Nucleus accumbens (tissue), 56 donors: ENCODE measurements at regions not wholly inside any gene's neighbourhood (a gene's known extent, or its start where the extent isn't known, plus 50 kb on each side); places are given as distances from the start of the nearest gene placed in this dataset.
"Not testable (repeated sequence)": the region's sequence is repeated elsewhere in the genome, so short reads cannot be mapped to it uniquely, and the experiment has no call there.

ENCODE experiments used
- DNase-seq, 56 donors: peaks; one replicate each; lab custom pipeline; 2025; lab: John Stamatoyannopoulos, UW

DNA sequence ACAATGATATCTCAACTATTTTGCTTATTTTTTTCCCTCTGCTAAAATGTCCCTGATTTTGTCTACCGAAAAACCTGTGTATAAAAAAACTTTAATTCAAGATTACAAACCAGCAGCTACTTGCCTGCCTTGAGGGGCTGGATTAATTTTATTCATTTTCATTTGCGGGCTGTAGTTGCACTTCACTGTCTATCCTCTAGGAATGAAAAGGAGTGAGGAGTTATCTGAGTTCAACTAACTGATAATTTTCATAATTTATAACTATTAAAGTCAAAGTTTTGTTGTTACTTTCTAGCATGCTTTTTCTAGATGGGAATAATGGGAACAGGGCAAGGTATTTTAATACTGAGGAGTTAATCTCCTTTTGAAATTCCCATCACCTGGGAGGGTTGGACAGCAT is 50.3 kb upstream of the AGTPBP1 start:
- DNase-seq, result not testable (repeated sequence)

DNA sequence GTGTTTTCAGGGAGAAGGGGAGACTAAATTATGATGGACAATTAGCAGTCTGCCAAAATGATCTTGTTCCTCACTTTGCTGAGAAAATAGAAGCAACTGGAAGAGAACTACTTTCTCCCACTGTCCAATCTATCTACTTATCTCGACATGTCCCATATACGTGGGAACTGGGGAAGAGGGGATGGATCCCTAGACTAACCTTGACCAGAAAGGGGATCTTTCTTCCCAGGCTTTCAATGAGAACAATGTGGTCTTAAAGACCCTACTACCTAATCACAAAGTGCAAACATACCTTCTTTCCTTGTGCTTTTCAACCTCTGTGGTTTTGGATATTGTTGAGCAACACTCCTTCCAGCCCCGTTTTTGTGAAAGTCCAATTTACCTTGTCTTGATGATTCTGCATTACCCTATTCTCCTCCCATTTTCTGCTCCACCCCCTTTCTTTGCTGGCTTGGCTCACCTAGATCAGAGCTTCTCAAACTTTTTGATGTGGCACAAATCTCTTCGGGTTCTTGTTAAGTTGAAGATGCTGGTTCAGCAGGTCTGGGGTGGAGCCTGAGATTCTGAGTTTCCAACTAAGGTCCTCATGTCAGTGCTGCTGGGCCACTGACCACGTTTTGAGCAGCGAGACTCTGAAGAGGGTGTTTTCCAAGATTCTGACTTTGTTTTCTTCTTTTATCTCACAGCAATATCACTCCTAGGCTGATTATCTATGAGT is 61.4 kb upstream of the AGTPBP1 start:
- not testable (repeated sequence) for DNase-seq

GRCh38 chr9:85804847-85805133 is 63.0 kb upstream of the AGTPBP1 start:
- DNase-seq, result not testable (repeated sequence)

DNA sequence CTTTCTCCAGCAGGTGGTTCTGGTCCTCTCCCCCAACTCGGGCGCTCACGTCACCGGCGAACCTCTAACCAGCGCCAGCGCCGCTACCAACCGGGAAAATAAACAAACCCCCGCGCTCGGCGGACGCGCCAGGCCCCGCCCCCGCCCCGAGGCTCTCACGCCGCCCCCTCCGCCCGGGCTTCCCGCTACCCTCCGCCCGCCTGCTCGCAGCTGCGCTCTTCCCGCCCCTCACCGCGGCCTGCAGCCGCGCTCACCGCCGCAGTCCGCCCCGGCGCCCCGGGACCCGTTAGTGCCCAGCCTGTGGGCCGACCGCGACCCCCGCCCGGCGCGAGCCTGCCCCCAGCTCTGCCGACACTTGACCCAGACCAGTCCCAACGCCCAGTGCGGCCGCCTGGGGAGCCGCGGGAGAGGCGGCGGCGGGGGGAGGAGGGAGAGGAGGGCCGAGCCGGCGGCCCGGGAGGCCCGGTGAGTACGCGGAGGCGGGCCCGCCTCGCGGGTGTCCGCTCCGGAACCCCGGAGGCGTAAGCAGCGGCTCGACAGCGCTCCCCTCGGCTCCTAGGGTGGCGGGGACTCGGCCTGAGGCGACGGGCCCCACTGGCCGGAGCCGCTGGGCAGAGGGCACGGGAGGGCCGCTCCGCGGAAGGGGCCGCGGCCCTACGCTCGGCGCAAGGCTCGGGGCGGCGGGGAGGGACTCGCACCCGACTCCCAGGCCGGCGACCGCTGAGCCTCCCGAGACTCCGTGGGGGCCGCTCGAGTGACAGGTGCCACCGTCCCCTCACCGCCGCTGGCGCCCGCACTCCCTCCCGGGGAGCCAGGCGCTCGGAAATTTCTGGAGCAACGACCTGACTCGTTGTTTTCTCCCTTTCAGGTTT is 63.6 kb upstream of the AGTPBP1 start:
- DNase-seq, result peak in 55 of 56 donors; percentile 16 to 89 (median 78)

GRCh38 chr9:85808329-85808728 is 66.6 kb upstream of the AGTPBP1 start:
- DNase-seq, result not testable (repeated sequence)

- not testable (repeated sequence) for DNase-seq
Observed at GRCh38 chr9:85813388-85813787, 71.6 kb upstream of the AGTPBP1 start.

DNA sequence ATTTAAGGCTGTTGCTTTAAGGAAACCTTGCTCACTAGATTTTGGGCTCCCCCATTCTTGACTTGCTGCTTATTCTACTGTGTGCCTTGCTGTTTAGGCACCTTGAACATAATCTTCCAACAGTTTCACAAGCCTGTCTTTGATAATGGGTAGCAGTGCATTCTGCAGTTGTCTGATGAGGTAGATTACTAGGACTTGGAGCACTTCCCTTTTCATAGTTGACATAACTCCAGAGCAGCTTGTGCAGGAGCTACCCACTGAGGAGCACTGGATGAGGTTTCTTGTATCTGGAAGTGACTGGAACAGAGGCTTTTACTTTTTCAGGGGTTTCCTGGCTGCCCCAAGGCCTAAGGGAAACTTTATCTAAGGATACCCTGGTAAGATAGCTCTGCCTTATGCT is 73.0 kb upstream of the AGTPBP1 start:
- not testable (repeated sequence) for DNase-seq

DNA sequence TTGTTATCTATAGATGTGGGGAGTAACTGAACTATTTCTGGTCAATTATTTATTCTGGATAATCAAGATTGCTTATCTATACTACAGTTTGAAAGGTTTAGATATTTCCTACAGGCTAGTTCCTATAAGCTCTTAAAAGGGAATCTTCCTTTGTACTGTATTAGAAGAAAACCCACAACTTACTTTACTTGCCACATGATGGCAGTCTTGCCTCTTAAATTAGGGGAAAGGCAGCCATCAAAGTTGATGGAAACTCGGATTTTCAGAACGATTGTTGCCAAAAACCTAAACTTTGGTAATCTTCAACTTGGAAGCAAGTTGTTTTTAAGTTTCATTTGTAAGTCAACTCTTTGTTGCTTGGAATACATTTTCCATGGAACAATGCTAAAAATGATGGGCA is 77.2 kb upstream of the AGTPBP1 start:
- peak in 2 of 56 donors; percentile 2 to 33 for DNase-seq

DNA sequence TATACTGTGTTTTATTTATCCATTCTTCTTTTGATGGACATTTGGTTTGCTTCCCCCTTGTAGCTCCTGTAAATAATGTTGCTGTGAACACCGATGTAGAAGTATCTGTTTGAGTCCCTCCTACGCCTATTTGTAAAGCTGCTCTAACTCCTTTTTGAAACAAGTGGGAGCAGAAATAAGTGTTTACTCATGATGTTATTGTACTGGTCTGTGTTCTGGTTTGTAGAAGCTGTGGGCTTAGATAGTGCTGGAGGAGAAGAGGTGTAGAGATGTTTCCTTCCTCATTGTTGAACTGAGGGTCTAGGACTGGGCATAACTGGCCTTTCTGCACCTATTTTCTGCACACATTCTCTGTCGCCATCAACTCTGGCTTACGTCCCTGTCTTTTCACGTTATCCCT is 78.8 kb upstream of the AGTPBP1 start:
- DNase-seq, result not testable (repeated sequence)

DNA sequence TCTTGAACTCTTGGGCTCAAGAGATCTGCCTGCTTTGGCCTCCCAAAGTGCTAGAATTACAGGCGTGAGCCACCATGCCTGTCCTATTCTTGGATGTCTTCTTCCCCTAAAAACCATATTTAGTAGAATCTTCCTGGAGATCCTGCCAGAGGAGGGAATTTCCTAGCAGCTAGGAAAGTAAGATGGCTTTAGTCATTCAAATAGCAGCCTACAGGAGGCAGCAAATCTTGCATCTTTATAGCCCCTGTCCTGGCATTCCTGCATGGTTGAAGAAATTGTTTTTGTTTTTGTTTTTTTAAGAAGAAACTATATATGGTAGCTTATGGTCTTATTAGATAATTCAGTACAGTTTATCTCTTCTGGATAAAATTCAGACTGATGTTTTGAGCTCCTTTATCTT is 83.2 kb upstream of the AGTPBP1 start:
- DNase-seq, result not testable (repeated sequence)

DNA sequence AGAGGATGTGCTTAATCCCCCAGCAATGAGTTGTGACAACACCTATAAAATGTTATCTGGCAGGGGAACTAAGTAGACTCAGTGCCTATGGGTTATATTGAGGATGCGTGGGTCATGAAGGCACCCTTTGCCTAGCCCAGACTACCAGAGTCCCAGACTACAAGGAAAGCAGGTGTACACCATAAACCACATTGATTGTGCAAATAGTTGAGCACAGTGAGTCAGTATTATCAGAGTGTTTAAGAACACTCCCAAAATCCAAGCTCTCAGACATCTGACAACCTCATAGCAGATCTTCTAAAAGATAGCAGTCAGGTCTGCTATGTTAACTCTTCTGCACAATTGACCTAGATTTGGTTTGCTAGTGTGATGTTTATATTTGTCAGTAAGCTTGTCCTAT is 92.8 kb upstream of the AGTPBP1 start:
- DNase-seq, result not testable (repeated sequence)

- DNase-seq, result not testable (repeated sequence)
Observed at GRCh38 chr9:85843949-85844348, 97.0 kb upstream of the NAA35 start.

DNA sequence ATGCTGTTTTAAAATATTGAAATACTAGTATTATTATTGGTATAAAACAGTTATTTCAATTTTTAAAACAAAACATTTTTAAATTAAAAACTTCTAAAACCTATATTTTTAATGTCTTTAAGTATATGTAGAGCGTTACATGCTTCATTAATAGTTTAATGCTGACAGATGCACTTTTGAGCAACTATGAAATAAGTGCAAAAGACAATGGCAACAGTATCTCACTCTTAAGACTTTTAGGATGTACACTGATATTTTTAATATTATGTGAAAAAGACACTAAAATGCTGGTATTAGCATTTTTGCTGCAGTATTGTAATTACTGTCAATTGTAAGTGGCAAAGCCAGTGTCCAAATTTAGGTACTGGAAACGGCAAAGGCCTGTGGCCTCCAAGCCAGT is 93.2 kb upstream of the NAA35 start:
- DNase-seq, result not testable (repeated sequence)

GRCh38 chr9:85858056-85858750 is 82.7 kb upstream of the NAA35 start:
- DNase-seq, result no peak

- no peak for DNase-seq
Observed at GRCh38 chr9:85859765-85860164, 81.2 kb upstream of the NAA35 start.

DNA sequence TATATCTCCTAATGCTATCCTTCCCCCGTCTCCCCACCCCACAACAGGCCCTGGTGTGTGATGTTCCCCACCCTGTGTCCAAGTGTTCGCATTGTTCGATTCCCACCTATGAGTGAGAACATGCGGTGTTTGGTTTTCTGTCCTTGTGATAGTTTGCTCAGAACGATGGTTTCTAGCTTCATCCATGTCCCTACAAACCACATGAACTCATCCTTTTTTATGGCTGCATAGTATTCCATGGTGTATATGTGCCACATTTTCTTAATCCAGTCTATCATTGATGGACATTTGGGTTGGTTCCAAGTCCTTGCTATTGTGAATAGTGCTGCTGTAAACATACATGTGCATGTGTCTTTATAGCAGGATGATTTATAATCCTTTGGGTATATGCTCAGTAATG is 79.1 kb upstream of the NAA35 start:
- DNase-seq, result not testable (repeated sequence)

DNA sequence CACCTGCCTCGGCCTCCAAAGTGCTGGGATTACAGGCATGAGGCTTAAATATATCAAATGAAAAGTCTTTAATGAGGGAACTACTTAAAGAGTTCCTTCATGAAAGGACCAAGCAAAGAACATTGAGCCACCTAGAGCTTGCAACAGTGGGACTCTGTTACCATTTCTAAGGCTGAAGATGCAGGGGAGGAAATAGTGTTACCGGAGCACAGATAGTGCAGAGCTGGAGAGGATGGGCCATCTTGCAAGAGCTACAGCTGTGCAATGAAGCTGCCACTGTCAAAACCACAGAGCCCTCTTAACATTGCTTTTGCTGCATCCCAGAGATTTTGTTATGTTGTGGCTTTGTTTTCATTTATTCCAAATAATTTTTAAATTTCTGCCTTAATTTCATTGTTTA is 77.1 kb upstream of the NAA35 start:
- no peak for DNase-seq

DNA sequence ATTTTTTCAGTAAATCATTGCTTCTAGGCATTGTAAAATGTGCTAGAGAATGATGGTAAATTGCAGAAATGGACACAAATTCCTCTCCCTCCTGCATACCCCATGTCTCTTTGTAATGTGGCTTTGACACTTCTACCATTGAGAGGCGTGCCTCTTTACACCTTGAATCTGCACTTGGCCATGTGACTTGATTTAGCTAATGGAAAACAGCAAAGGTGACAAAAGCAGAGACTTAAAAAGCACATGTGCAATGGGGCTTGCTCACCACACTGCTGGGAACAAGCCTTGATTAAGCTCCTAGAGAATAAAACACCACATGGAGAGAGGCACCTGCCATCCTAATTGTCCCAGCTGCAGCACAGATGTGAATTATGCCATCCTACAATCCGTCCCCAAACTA is 69.9 kb upstream of the NAA35 start:
- DNase-seq, result no peak

DNA sequence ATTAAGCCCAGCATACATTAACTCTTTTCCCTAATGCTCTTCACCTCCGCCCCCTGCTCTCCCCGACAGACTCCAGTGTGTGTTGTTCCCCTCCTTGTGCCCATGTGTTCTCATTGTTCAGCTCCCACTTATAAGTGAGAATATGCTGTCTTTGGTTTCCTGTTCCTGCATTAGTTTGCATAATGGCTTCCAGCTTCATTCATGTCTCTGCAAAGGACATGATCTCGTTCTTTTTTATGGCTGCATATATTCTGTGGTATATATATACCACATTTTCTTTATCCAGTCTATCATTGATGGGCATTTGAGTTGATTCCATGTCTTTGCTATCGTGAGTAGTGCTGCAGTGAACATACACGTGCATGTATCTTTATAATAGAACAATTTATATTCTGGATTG is 69.3 kb upstream of the NAA35 start:
- DNase-seq, result not testable (repeated sequence)

- no peak for DNase-seq
Observed at GRCh38 chr9:85872463-85872862, 68.5 kb upstream of the NAA35 start.

DNA sequence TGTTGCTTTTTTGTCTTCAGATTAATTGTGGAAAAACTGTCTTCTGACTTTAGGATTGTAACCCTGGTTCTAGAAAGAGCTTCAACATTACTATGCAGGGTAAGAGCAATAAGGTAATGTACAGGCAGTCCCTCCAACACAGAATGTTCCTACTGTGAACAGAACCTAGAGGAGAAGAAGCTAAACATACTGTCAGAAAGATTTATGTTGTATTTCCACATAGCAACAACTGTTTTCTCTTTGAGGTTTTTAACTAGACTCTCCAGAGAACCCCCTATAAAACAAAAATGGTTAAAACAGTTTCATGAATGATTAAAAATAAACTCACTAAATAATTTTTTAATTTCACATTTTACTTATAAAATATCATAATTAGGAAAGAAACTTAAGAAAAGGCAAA is 64.3 kb upstream of the NAA35 start:
- no peak for DNase-seq
